ENCODE measurements at regions not wholly inside any gene's neighbourhood (a gene's known extent, or its start where the extent isn't known, plus 50 kb on each side); places are given as distances from the start of the nearest gene placed in this dataset.

- no TSS peak for BruUV-seq (replicated peaks)
- no peaks in the 10 kb centered on the region for H3K36me3 ChIP-seq (ENCODE audit: control insufficient read depth, insufficient read depth, low read length)
- no peak overlapping the region for H3K4me3 Mint-ChIP-seq (ENCODE audit: unreplicated experiment)
- H3K27me3 Mint-ChIP-seq (ENCODE audit: insufficient read depth, unreplicated experiment) = no peaks in the 10 kb centered on the region
- no peaks in the 10 kb centered on the region for H3K9me3 Mint-ChIP-seq (ENCODE audit: unreplicated experiment)
- no peaks in the 10 kb centered on the region for H3K4me1 Mint-ChIP-seq (ENCODE audit: low read depth, unreplicated experiment)
- no peak for DNase-seq
- H3K27me3 ChIP-seq (replicated peaks; ENCODE audit: control insufficient read depth, insufficient read depth, low read length) = no peaks in the 10 kb centered on the region
- intact Hi-C loops (cut with micrococcal nuclease; ENCODE audit: unreplicated experiment) = no loop called here
- TF ChIP-seq CTCF (IDR thresholded peaks at IDR 0.05; ENCODE audit: insufficient read depth in 1 of 2, low read depth in 1 of 2, low read length in 1 of 2, severe bottlenecking in 1 of 2, unreplicated experiment in 1 of 2) = no peak
- no peaks in the 10 kb centered on the region for H3K9me3 ChIP-seq
- no peaks in the 10 kb centered on the region for H3K36me3 Mint-ChIP-seq (ENCODE audit: insufficient read depth, unreplicated experiment)
- no peaks in the 10 kb centered on the region for H3K4me1 ChIP-seq
- H3K27ac Mint-ChIP-seq (ENCODE audit: unreplicated experiment) = no peak overlapping the region
- no peak overlapping the region for H3K4me3 ChIP-seq (ENCODE audit: low read depth, low read length)
- ChIA-PET CTCF (no interaction called here), POLR2A (interaction anchor here (0.6 kb wide), 1 partner anchor 63 kb away, joined by 3 read pairs; no protein-coding TSS in a partner anchor)
These were observed 963.6 kb upstream of the CNTNAP5 start for GRCh38 chr2:123061534-123061933.

GRCh38 chr2:123073371-123073770 lies 951.7 kb upstream of the CNTNAP5 start:
- Mint-ChIP-seq H3K27me3 (ENCODE audit: insufficient read depth, unreplicated experiment) (no peaks in the 10 kb centered on the region), H3K4me1 (ENCODE audit: low read depth, unreplicated experiment) (no peaks in the 10 kb centered on the region), H3K9me3 (ENCODE audit: unreplicated experiment) (no peaks in the 10 kb centered on the region), H3K27ac (ENCODE audit: unreplicated experiment) (no peak overlapping the region), H3K36me3 (ENCODE audit: insufficient read depth, unreplicated experiment) (no peaks in the 10 kb centered on the region), H3K4me3 (ENCODE audit: unreplicated experiment) (no peak overlapping the region)
- no peak for DNase-seq
- H3K27me3 ChIP-seq (replicated peaks; ENCODE audit: control insufficient read depth, insufficient read depth, low read length) = no peaks in the 10 kb centered on the region
- BruUV-seq (replicated peaks) = no TSS peak
- CTCF ChIA-PET = no interaction called here
- H3K4me1 ChIP-seq = no peaks in the 10 kb centered on the region
- intact Hi-C loops (cut with micrococcal nuclease; ENCODE audit: unreplicated experiment) = no loop called here
- H3K4me3 ChIP-seq (ENCODE audit: low read depth, low read length) = no peak overlapping the region
- no peak for TF ChIP-seq CTCF (IDR thresholded peaks at IDR 0.05; ENCODE audit: insufficient read depth in 1 of 2, low read depth in 1 of 2, low read length in 1 of 2, severe bottlenecking in 1 of 2, unreplicated experiment in 1 of 2)
- no peaks in the 10 kb centered on the region for H3K9me3 ChIP-seq
- POLR2A ChIA-PET = no interaction called here
- H3K36me3 ChIP-seq (ENCODE audit: control insufficient read depth, insufficient read depth, low read length) = no peaks in the 10 kb centered on the region

GRCh38 chr2:123073956-123074355 lies 951.1 kb upstream of the CNTNAP5 start:
- no peak overlapping the region for H3K4me3 Mint-ChIP-seq (ENCODE audit: unreplicated experiment)
- no peaks in the 10 kb centered on the region for H3K36me3 ChIP-seq (ENCODE audit: control insufficient read depth, insufficient read depth, low read length)
- BruUV-seq (replicated peaks) = no TSS peak
- H3K27me3 Mint-ChIP-seq (ENCODE audit: insufficient read depth, unreplicated experiment) = no peaks in the 10 kb centered on the region
- H3K4me1 ChIP-seq = no peaks in the 10 kb centered on the region
- no peak for TF ChIP-seq CTCF (IDR thresholded peaks at IDR 0.05; ENCODE audit: insufficient read depth in 1 of 2, low read depth in 1 of 2, low read length in 1 of 2, severe bottlenecking in 1 of 2, unreplicated experiment in 1 of 2)
- ChIA-PET POLR2A (no interaction called here), CTCF (no interaction called here)
- DNase-seq = no peak
- H3K9me3 Mint-ChIP-seq (ENCODE audit: unreplicated experiment) = no peaks in the 10 kb centered on the region
- H3K27me3 ChIP-seq (replicated peaks; ENCODE audit: control insufficient read depth, insufficient read depth, low read length) = no peaks in the 10 kb centered on the region
- H3K9me3 ChIP-seq = no peaks in the 10 kb centered on the region; the same call in 1 of the 2 replicates
- no peak overlapping the region for H3K27ac Mint-ChIP-seq (ENCODE audit: unreplicated experiment)
- no peaks in the 10 kb centered on the region for H3K36me3 Mint-ChIP-seq (ENCODE audit: insufficient read depth, unreplicated experiment)
- no peaks in the 10 kb centered on the region for H3K4me1 Mint-ChIP-seq (ENCODE audit: low read depth, unreplicated experiment)
- no peak overlapping the region for H3K4me3 ChIP-seq (ENCODE audit: low read depth, low read length)
- intact Hi-C loops (cut with micrococcal nuclease; ENCODE audit: unreplicated experiment) = no loop called here
